Right ventricle myocardium superior (tissue), 1 donor: ENCODE measurements at regions not wholly inside any gene's neighbourhood (a gene's known extent, or its start where the extent isn't known, plus 50 kb on each side); places are given as distances from the start of the nearest gene placed in this dataset.

Source experiments
- ATAC-seq: fragments of 200-7000 bp; cut with Tn5 transposase; one replicate; pipeline ENCODE4 v1.9.1; 2020; ENCODE audit warnings: mild to moderate bottlenecking; ENCODE audit not compliant: poor library complexity
- DNase-seq: peaks from one replicate; pipeline ENCODE4 v3.0.0-alpha.2; 2020
- intact Hi-C: fragments of 100-400 bp; cut with DNase I; formaldehyde crosslinking; loops from one replicate; pipeline ENCODE4 v1.11.2; 2022
- donor health status: DM: no; HTN: yes; CAD: no; lungs with severe emphysema.

- intact Hi-C loops = no loop called here
- no peak for ATAC-seq
- DNase-seq = no peak
These were observed 283.9 kb upstream of the MAN1A1 start for GRCh38 chr6:119633461-119633860.

DNA sequence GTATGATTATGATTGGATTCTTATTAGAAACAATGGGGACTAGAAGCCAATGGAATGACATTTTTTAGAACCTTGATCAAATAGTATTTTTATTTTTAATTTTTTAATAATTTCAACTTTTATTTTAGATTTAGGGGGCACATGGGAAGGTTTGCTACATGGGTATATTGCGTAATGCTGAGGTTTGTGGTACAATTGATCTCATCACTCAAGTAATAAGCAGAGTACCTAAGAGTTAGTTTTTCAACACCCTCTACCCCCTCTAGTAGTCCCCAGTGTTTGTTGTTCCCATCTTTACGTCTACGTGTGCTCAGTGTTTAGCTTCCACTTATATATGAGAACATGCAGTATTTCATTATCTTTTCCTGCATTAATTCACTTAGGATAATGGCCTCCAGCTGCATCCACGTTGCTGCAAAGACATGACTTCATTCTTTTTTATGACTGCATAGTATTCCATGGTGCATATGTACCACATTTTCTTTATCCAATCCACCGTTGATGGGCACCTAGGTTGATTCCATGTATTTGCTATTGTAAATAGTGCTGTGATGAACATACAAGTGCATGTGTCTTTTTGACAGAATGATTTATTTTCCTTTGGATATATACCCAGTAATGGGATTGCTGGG lies 281.1 kb upstream of the MAN1A1 start:
- ATAC-seq (no peak), DNase-seq (no peak)
- intact Hi-C loops = no loop called here

GRCh38 chr6:119628691-119629594 lies 279.4 kb upstream of the MAN1A1 start:
- DNase-seq (no peak), ATAC-seq (no peak)
- intact Hi-C loops = no loop called here

DNA sequence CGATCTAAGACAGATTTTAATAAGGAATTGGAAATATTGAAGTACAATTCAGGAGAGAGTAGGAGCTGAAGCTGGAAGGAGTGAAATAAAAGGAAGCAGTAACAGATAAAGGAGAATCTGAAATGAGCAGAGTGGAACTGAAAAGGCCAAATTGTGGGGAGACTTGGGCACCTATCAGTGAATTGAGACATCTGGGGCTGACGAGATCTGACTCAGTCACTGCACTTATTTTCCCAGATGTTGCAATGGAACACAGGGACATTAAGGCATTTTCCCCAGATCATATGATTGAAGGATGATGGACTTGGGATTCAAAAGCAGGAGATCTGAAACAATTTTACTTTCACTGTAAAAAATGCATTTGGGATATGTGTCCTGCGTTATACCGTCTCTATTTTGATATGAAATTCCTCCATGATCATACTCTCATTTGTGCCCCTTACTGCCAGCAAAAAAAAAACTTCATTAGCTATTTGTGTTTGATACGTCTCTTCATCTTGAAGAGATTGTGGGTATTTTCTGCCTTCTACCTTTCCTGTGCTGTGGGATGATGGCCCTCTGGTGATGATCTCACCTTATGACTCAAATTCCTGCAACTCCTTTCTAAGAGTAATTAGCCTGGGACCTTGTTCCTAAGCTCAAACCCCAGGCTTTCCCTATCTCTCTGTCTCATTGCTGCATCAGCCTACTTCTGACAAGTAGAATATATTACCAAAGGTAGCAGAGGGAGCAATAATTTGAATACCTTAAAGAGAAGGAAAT lies 278.5 kb upstream of the MAN1A1 start:
- DNase-seq (no peak), ATAC-seq (no peak)
- intact Hi-C loops = no loop called here

- ATAC-seq (no peak), DNase-seq (no peak)
- intact Hi-C loops = no loop called here
These were observed 277.5 kb upstream of the MAN1A1 start for GRCh38 chr6:119626884-119627619.

- DNase-seq (no peak), ATAC-seq (no peak)
- intact Hi-C loops = no loop called here
These were observed 271.4 kb upstream of the MAN1A1 start for GRCh38 chr6:119620846-119621555.

GRCh38 chr6:119614138-119614537 lies 264.6 kb upstream of the MAN1A1 start:
- intact Hi-C loops = no loop called here
- ATAC-seq (no peak), DNase-seq (no peak)

DNA sequence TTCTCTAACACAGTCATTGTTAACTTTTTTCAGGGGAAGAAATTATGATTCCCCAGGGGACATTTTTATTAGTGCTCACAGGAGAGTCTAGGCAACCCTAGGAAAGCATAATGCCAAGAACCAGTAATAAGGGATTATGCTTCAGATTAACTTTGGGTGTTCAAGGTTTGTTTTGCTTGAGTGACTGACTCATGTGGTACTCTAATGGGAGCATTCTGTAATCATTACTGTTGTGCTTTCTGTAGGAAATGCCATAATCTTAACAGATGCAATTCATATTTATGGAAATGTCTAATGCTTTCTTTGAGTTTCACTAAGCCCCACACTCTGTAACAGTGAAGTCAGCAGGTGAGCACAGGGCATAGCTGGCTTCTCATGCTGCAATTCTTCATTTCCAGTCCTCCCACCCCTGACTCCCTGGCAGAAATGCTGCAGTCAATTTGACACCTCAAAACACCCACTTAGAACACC lies 263.4 kb upstream of the MAN1A1 start:
- intact Hi-C loops = no loop called here
- DNase-seq (no peak), ATAC-seq (no peak)

DNA sequence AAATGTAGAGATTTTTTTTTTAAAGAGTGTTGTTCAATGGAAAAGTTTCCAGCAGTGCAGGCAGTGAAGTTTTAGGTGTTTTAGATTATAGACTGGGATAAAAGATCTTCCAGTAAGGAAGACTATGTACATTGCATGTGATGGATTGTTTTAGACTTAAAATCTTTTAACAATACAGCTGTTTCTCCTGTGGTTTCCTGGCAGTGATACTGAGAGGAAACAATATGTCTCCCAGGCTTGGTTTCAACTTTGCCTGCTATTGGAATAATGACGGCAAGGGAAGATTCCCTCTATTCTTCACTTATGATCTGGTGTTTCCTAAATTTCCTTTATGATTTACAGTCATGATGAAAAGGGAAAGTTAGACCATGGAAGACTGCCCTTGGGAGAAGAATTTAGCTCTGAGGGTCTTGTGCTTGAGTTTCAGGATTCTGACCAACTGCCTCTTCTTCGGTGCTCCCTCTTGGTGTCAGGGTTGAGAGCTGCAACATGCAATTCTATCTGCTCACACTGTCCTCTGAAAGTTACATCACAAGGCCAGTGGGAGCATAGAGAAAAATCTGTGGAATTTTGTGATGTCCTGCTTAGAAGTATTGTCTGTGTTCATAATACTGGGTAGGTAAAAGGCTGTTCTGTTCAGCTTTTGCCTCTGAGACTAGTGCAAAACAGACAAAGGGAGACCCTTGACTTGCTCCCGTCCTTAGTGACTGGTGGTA lies 262.8 kb upstream of the MAN1A1 start:
- ATAC-seq (no peak), DNase-seq (no peak)
- intact Hi-C loops = no loop called here

- intact Hi-C loops = no loop called here
- DNase-seq (no peak), ATAC-seq (no peak)
These were observed 261.2 kb upstream of the MAN1A1 start for GRCh38 chr6:119610754-119611153.

DNA sequence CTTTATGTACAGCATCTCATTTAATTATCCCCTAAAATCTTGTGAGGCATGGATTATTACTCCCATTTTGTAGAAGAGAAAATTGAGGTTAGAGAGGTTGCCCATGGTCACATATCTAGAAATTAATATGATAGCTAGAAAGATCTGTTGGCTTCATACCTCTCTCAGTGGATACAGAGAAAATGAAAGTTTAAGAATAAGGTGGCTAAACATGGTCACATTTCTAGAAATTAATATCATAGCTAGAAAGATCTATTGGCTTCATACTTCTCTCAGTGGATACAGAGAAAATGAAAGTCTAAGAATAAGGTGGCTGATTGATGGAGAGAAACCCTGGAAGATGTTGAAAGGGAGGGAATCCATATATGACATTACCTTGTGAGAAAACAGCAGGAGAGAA lies 260.7 kb upstream of the MAN1A1 start:
- DNase-seq = no peak
- ATAC-seq = no peak
- intact Hi-C loops = no loop called here

- intact Hi-C loops = no loop called here
- ATAC-seq (no peak), DNase-seq (no peak)
These were observed 260.3 kb upstream of the MAN1A1 start for GRCh38 chr6:119609865-119610264.

- intact Hi-C loops = no loop called here
- DNase-seq (no peak), ATAC-seq (no peak)
These were observed 259.4 kb upstream of the MAN1A1 start for GRCh38 chr6:119608994-119609393.

- no peak for ATAC-seq
These were observed 254.6 kb upstream of the MAN1A1 start for GRCh38 chr6:119604124-119604523.

DNA sequence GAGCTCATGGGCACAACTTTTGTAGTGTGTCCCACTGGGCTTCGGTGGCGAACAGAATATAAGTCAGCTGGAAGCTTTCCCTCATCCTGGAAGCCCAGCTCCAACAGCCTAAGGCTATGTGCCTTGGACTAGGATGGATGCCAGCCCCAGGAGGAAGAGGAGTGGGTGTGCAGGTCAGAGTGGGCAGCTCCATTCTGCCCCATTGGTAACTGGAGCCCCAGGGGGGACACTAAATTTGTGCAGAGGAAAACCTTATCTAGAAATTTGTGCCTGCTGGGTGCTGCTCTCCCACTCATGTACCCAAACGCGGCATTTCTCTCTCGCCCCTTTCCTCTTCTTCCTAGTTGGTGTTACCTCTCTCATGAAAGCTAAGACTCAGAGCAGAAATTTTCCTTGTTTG lies 253.9 kb upstream of the MAN1A1 start:
- no peak for DNase-seq
- ATAC-seq = no peak

More at GRCh38 chr6:119604124-119604523, 254.6 kb upstream of the MAN1A1 start:
- intact Hi-C loops = no loop called here
- DNase-seq = no peak

DNA sequence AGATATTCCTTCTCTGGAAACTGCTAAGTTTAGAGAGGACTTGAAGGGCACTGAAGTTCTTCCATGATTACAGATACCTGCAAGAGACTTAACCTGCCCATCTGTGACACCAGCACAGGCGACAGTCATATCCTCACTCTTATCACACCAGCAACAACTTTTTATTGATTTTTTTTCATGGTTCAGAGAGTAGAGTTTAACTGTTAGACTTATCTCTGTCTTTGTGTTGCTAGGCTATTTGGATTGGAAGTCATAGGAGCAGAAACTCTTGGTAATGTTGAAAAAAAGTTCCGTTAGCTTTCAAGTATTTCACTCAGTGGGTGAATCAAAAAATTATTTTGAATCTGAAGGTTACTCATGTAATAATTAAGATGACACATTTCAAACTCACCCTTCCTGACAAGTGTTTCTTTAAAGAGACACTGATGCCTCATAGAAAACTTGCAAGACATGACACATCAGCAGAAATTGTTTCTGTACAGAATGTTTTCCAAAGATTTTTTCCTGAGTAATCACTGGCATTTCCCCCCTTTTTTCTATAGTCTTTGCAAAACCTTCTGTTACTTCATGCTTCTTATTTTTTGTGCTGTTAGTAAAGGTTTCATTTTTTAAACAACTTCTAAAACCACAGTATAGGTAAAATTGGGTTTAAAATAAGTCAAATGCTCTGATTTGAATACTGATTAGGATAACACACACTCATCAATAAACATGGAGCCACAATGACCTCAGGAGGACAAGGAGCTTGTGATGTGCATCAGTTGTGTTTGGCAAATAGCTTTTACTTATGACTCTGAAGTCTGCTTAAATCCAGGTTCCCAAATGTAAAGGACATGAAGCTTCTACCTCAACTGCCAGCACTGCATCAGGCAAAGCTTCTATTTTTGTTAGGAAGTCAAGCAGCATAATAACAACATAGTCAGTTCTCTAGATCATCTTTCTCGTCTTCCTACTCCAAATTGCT lies 252.9 kb upstream of the MAN1A1 start:
- DNase-seq (no peak), ATAC-seq (peak; percentile 27)
- intact Hi-C loops = no loop called here

More for the DNA sequence above, 253.9 kb upstream of the MAN1A1 start:
- intact Hi-C loops = no loop called here

DNA sequence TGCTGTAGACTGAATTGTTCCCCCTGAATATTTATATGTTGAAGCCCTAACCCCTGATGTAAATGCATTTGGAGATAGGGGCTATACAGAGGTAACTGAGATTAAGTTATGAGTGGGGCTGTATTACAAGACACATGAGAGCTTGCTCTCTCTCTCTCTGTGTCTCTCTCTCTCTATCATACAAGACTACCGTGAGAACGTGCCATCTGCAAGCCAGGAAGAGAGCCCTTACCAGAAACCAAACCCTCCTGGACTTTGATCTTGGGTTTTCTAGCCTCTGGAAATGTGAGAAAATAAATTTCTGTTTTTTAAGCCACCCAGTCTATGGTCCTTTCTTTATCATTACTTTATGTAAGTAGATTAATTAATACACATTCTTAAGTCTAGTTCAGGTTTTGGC lies 249.3 kb upstream of the MAN1A1 start:
- ATAC-seq (no peak), DNase-seq (no peak)
- intact Hi-C loops = no loop called here
